Activated CD4-positive, alpha-beta memory T cell treated with anti-CD3 and anti-CD28 coated beads, Interleukin-2, amount 10 ng/mL, durations not matched to agents 7 days and 5 days (primary cell): ENCODE measurements at regions not wholly inside any gene's neighbourhood (a gene's known extent, or its start where the extent isn't known, plus 50 kb on each side); places are given as distances from the start of the nearest gene placed in this dataset.
"Not testable (repeated sequence)": the region's sequence is repeated elsewhere in the genome, so short reads cannot be mapped to it uniquely, and the experiment has no call there.

ENCODE experiments used
- CTCF ChIA-PET: fragments of 350-600 bp; sonication (Branson Sonifier 250); formaldehyde crosslinking; loops from one replicate; lab custom pipeline; 2021; ENCODE audit warnings: antibody characterized with exemption, inconsistent platforms; lab: Charles Lee
- POLR2A ChIA-PET: fragments of 350-600 bp; sonication (Branson Sonifier 250); formaldehyde crosslinking; loops from one replicate; lab custom pipeline; 2021; ENCODE audit warnings: antibody characterized with exemption; lab: Charles Lee
- DNase-seq: peaks from one replicate; pipeline ENCODE4 v3.0.0-alpha.2; 2020
- H3K27ac Mint-ChIP-seq: one replicate; pipeline ENCODE4 v1.8.0; 2021; ENCODE audit warnings: mild to moderate bottlenecking, mixed read lengths
- H3K27me3 Mint-ChIP-seq: one replicate; pipeline ENCODE4 v1.8.0; 2021; ENCODE audit warnings: mixed read lengths
- H3K36me3 Mint-ChIP-seq: one replicate; pipeline ENCODE4 v1.8.0; 2021; ENCODE audit warnings: low read depth, mixed read lengths
- H3K4me1 Mint-ChIP-seq: one replicate; pipeline ENCODE4 v1.8.0; 2021; ENCODE audit warnings: mixed read lengths
- H3K4me3 Mint-ChIP-seq: one replicate; pipeline ENCODE4 v1.8.0; 2021; ENCODE audit warnings: mild to moderate bottlenecking, mixed read lengths
- H3K9me3 Mint-ChIP-seq: one replicate; pipeline ENCODE4 v1.8.0; 2021; ENCODE audit warnings: mixed read lengths

DNA sequence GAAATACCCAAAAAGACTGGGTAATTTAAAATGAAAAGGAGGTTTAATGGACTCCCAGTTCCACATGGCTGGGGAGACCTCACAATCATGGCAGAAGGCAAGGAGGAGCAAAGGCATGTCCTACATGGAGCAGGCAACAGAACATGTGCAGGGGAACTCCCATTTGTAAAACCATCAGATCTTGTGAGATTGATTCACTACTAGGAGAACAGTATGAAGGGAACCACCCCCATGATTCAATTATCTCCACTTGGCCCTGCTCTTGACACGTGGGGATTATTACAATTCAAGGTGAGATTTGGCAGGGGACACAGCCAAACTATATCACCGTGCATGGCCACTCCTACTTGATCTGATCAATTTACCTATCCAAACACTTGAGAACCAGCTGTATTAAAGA lies 131.5 kb upstream of the LDB2 start:
- POLR2A ChIA-PET: no interaction called here
- no peaks in the 10 kb centered on the region for H3K27me3 Mint-ChIP-seq
- H3K4me1 Mint-ChIP-seq: no peaks in the 10 kb centered on the region
- CTCF ChIA-PET: no interaction called here
- no peaks in the 10 kb centered on the region for H3K9me3 Mint-ChIP-seq
- H3K36me3 Mint-ChIP-seq: no peaks in the 10 kb centered on the region
- no peak overlapping the region for H3K4me3 Mint-ChIP-seq
- no peak for DNase-seq
- H3K27ac Mint-ChIP-seq: no peak overlapping the region

DNA sequence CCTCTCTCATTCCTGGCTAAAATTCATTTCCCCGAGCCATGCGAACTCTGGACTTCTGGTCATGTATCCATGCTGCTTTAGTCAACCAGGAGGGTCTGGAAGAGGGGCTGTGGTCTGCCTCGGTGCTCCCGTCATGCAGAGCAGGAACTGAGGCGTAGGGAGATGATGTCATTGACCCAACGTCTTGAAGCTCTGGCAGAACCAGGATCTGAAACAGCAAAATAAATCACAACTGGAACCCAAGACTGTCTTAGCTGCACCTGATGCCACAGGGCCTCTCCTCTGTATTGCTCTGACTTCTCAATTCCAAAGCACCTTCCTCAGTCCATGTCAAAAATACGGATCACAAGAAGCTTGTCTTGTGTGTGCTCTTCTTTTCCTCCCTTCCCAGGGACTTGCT lies 131.0 kb upstream of the LDB2 start:
- no peak for DNase-seq
- H3K27me3 Mint-ChIP-seq: no peaks in the 10 kb centered on the region
- ChIA-PET CTCF (no interaction called here), POLR2A (no interaction called here)
- no peaks in the 10 kb centered on the region for H3K9me3 Mint-ChIP-seq
- no peak overlapping the region for H3K27ac Mint-ChIP-seq
- no peak overlapping the region for H3K4me3 Mint-ChIP-seq
- no peaks in the 10 kb centered on the region for H3K4me1 Mint-ChIP-seq
- no peaks in the 10 kb centered on the region for H3K36me3 Mint-ChIP-seq

DNA sequence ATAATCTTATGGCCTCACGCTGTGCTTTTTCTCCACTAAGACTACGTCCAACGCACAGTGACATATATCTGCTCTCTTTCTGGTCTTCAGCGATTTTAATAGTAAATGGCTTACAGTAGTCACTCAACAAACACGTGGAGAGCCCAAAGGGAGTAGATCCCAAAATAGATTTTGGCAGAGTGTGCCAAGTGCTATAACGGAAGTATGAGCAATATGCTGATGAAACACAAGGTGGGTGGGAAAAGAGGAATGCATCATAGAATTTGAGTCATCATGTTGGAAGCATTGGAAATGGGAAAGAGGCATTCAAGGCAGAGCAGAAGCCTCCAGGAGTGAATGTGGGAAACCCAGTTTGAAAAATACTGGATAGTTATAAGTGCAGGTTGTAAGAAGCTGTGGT lies 129.1 kb upstream of the LDB2 start:
- no peak overlapping the region for H3K4me3 Mint-ChIP-seq
- H3K27me3 Mint-ChIP-seq: no peaks in the 10 kb centered on the region
- CTCF ChIA-PET: no interaction called here
- no peaks in the 10 kb centered on the region for H3K36me3 Mint-ChIP-seq
- H3K4me1 Mint-ChIP-seq: no peaks in the 10 kb centered on the region
- DNase-seq: no peak
- POLR2A ChIA-PET: no interaction called here
- no peaks in the 10 kb centered on the region for H3K9me3 Mint-ChIP-seq
- H3K27ac Mint-ChIP-seq: no peak overlapping the region

DNA sequence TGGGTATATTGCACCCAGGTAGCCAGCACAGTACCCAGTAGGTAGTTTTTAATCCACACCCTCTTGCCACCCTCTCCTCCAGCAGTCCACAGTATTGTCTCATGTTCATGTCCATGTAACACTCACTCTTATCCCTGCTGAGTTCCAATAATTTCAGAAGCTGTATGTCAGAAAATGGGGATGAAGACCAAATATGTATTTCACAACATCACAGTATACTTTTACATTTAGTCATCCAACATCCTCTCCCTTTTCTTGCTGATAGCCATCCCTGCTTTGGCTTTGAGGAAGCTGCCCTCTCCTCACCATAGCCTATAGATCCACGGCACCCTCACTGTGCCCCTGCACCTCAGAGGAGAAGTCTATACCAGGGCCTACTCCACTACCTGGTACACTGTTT lies 126.0 kb upstream of the LDB2 start:
- no peak overlapping the region for H3K4me3 Mint-ChIP-seq
- H3K9me3 Mint-ChIP-seq: no peaks in the 10 kb centered on the region
- CTCF ChIA-PET: no interaction called here
- no peak for DNase-seq
- POLR2A ChIA-PET: no interaction called here
- H3K27ac Mint-ChIP-seq: no peak overlapping the region
- no peaks in the 10 kb centered on the region for H3K4me1 Mint-ChIP-seq
- no peaks in the 10 kb centered on the region for H3K27me3 Mint-ChIP-seq
- no peaks in the 10 kb centered on the region for H3K36me3 Mint-ChIP-seq

DNA sequence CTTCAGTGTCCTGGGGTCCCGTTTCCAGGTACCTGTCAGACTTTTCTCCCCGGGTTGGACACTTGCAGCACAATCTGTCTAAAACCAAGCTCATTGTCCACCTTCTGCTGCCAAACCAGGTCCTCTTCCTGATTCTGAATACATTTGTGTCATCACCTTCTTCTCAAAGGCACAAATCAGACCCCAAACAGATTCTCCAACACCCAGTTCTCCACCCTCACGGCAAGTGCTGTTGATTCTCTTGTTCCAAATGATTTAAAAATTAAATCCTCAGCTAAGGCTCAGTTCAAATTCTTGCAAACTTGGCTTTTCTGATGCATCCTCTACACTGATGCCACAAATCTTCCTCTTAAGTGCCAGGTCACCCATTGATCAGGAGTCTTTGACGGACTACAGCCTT lies 122.5 kb upstream of the LDB2 start:
- no peak for DNase-seq
- H3K36me3 Mint-ChIP-seq: no peaks in the 10 kb centered on the region
- POLR2A ChIA-PET: no interaction called here
- no peaks in the 10 kb centered on the region for H3K4me1 Mint-ChIP-seq
- no peaks in the 10 kb centered on the region for H3K27me3 Mint-ChIP-seq
- H3K9me3 Mint-ChIP-seq: no peaks in the 10 kb centered on the region
- CTCF ChIA-PET: no interaction called here
- H3K27ac Mint-ChIP-seq: no peak overlapping the region
- H3K4me3 Mint-ChIP-seq: no peak overlapping the region

DNA sequence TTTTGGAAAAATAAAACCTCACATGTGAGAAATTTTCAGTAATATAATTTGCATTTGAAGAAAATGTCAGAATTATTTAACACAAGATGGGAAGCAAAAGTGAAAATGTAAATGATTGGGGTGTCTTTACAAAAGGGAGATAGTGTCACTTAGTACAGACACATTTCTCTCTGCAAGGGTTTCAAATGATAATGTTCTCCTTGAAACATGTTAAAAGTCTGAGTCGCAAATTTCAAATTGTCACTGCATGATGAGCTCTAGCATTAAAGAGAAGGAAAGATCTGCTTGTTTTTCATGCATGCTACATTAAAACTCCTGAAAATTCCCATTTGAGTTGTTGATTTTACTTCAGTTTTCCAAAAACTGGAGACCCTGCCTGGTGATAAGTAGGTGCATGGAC lies 122.0 kb upstream of the LDB2 start:
- Mint-ChIP-seq H3K36me3 (no peaks in the 10 kb centered on the region), H3K4me3 (no peak overlapping the region), H3K9me3 (no peaks in the 10 kb centered on the region), H3K27ac (no peak overlapping the region), H3K27me3 (no peaks in the 10 kb centered on the region), H3K4me1 (no peaks in the 10 kb centered on the region)
- ChIA-PET CTCF (no interaction called here), POLR2A (no interaction called here)
- no peak for DNase-seq

DNA sequence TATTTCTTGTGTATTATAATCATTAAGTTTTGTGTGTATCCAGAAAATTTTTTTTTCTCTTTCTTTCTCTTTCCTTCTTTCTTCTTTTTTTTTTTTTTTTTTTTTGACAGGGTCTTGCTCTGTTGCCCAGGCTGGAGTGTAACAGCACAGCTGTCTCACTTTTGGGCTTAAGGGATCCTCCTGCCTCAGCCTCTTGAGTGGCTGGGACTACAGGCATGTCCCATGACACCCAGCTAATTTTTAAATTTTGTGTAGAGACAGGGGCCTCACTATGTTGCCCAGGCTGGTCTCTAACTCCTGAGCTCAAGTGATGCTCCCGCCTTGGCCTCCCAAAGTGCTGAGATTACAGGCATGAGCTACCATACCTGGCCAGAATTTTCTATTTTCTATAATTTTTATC lies 120.2 kb upstream of the LDB2 start:
- DNase-seq, H3K4me1 Mint-ChIP-seq, H3K27ac Mint-ChIP-seq, H3K4me3 Mint-ChIP-seq, H3K9me3 Mint-ChIP-seq, H3K36me3 Mint-ChIP-seq, H3K27me3 Mint-ChIP-seq, POLR2A ChIA-PET: not testable (repeated sequence)
- CTCF ChIA-PET: interaction anchor here (0.9 kb wide), 1 partner anchor 103 kb away, joined by 3 read pairs; no protein-coding TSS in a partner anchor

DNA sequence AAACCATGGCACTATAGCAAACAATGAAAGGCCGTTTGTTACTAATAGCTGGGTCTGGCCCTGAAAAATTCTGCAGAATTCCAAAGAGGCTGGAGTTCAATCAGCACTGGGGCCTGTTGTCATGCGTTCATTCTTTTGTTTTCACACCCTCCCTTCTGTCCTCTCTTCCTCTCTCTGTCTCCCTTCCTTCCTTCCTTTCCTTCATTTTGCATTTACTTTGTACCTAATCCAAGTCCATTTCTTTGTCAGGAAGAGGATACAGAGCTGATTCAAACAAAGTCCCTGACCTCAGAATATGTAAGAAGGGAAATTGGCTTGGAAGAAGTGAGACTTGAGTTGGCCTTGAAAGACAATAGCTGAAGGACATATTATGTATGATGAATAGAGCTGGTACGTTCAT lies 119.6 kb upstream of the LDB2 start:
- H3K27me3 Mint-ChIP-seq: no peaks in the 10 kb centered on the region
- no peak overlapping the region for H3K4me3 Mint-ChIP-seq
- no peak overlapping the region for H3K27ac Mint-ChIP-seq
- H3K36me3 Mint-ChIP-seq: no peaks in the 10 kb centered on the region
- H3K4me1 Mint-ChIP-seq: no peaks in the 10 kb centered on the region
- no peaks in the 10 kb centered on the region for H3K9me3 Mint-ChIP-seq
- ChIA-PET CTCF (no interaction called here), POLR2A (no interaction called here)
- DNase-seq: no peak

DNA sequence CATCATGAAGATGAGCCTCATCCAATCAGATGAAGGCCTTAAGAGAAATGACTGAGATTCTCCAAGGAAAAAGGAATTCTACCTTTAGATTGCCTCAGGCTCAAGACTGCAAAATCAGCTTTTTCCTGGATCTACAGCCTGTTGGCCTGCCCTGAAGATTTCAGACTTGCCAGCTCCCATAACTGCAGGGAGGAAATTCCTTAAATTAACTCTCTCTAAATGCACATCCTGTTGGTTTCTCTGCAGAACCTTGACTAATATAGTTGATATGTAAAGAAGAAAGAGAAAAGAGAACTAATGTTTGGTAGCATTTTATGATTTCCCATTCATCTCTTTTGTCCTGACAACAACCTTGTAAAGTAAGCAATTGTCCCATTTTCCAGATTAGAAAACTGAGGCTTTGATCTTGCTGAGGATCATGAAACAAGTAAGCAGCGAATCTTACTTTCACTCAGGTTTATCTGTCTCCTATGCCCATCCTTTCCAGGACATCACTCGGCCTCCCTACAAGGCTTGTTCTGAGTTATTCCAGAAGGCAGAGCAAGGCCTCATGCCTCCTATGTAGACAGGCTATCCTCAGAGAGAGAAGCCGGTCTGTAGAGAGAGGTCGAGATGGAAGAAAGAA lies 115.0 kb upstream of the LDB2 start:
- H3K27me3 Mint-ChIP-seq: no peaks in the 10 kb centered on the region
- CTCF ChIA-PET: no interaction called here
- no peak overlapping the region for H3K27ac Mint-ChIP-seq
- POLR2A ChIA-PET: no interaction called here
- DNase-seq: no peak
- no peaks in the 10 kb centered on the region for H3K36me3 Mint-ChIP-seq
- no peak overlapping the region for H3K4me3 Mint-ChIP-seq
- no peaks in the 10 kb centered on the region for H3K9me3 Mint-ChIP-seq
- no peaks in the 10 kb centered on the region for H3K4me1 Mint-ChIP-seq

DNA sequence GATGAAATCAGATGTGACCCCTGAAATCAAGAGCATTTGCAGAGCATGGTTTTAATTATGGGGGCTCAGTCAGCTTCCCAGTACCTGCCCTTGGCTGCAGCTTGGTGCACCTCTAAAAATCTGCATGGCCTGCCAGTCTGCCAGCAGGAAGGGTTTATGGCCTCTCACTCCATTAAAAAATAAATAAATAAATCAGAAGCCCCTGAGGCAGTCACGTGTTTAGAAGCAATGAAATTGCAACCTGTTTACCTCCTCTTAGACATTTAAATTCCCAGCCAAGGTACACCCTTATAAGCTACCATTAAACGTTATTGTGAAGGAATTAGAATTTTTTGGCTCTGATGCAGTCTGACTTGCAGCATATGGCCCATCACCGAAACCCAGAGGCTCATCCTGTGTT lies 114.0 kb upstream of the LDB2 start:
- H3K9me3 Mint-ChIP-seq: no peaks in the 10 kb centered on the region
- DNase-seq: no peak
- H3K4me3 Mint-ChIP-seq: no peak overlapping the region
- ChIA-PET POLR2A (no interaction called here), CTCF (no interaction called here)
- no peaks in the 10 kb centered on the region for H3K36me3 Mint-ChIP-seq
- H3K27ac Mint-ChIP-seq: no peak overlapping the region
- H3K27me3 Mint-ChIP-seq: no peaks in the 10 kb centered on the region
- no peaks in the 10 kb centered on the region for H3K4me1 Mint-ChIP-seq

DNA sequence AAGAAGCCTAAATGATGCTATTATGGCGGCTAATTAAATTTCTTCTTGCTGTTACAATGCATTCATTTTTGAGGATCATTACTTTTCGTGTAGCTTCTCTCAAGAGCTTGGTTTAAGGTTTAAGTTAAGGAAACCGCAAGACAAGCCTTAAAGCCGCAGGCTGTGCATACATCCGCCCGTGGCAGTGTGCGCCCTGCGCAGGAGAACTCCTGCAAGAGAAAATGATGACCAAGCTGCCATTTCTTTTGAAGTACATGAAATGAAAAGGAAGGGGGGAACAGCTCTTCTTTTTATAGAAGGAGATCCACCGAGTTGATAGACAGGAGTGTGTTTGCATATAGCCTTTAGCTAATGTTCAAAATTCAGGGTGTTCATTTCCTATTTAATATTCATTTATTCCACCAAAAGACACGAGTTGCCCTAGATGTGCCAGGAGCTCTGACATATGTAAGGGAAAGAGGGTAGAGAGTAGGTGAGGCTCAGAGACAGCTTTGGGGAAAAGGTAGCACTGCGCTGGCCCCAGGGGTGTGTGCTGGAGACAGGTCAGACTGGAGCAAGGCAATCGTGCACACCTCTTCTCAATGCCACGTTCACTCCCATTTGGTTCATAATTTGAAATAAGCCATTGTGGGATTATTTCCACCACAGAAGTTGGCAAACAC lies 112.1 kb upstream of the LDB2 start:
- H3K36me3 Mint-ChIP-seq: no peaks in the 10 kb centered on the region
- H3K27ac Mint-ChIP-seq: no peak overlapping the region
- DNase-seq: no peak
- H3K27me3 Mint-ChIP-seq: no peaks in the 10 kb centered on the region
- ChIA-PET POLR2A (no interaction called here), CTCF (no interaction called here)
- H3K4me1 Mint-ChIP-seq: no peaks in the 10 kb centered on the region
- no peaks in the 10 kb centered on the region for H3K9me3 Mint-ChIP-seq
- H3K4me3 Mint-ChIP-seq: no peak overlapping the region

DNA sequence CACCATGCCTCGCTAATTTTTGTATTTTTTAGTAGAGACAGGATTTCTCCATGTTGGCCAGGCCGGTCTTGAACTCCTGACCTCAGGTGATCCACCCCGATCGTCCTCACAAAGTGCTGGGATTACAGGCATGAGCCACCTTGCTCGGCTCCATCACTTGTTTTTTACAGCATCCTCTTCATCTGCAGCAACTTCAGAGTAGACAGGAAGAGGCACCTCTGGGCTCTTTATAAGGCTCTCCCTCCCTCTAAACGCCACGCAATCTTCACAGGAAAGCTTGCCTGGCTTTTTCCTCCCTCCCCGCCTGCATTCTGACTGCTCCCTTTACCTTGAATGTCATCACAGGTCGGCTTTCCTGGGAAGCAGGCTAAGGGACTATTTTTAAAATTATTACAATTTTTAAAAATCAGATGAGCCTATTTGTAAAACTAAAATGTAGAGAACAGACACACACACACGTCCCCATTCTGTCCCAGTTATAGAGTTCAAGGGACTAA lies 111.5 kb upstream of the LDB2 start:
- no peaks in the 10 kb centered on the region for H3K9me3 Mint-ChIP-seq
- H3K27ac Mint-ChIP-seq: no peak overlapping the region
- H3K4me3 Mint-ChIP-seq: no peak overlapping the region
- no peak for DNase-seq
- CTCF ChIA-PET: no interaction called here
- POLR2A ChIA-PET: no interaction called here
- H3K36me3 Mint-ChIP-seq: no peaks in the 10 kb centered on the region
- no peaks in the 10 kb centered on the region for H3K4me1 Mint-ChIP-seq
- no peaks in the 10 kb centered on the region for H3K27me3 Mint-ChIP-seq

DNA sequence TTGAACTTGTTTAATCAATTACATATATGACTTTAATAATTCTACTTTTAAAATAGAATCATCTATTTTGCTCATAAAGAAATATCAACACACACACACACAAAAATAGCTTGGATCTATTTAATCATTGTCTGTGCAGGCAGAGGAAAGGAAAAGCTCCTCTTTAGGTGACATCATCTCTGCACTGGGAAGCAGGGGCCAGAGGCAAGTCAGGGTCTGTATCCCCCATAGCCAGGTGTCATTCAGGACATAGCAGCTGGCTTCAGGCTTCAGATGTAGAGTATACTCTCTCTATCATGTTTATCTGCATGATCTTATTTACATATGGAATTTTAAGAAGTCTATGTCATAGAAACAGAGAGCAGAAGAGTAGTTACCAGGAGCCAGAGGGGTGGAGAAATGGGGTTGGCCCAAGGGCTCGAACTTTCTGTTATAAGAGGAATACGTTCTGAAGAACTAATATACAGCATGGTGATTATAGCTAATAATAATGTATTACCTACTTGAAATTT lies 110.4 kb upstream of the LDB2 start:
- DNase-seq: no peak
- Mint-ChIP-seq H3K36me3 (no peaks in the 10 kb centered on the region), H3K27me3 (no peaks in the 10 kb centered on the region), H3K4me3 (no peak overlapping the region), H3K9me3 (no peaks in the 10 kb centered on the region), H3K4me1 (no peaks in the 10 kb centered on the region), H3K27ac (no peak overlapping the region)
- POLR2A ChIA-PET: no interaction called here
- CTCF ChIA-PET: no interaction called here
